T-helper 1 cell treated with Interleukin-12 subunit alpha and Interleukin-12 subunit beta and Interleukin-4 antibody, amounts not matched to agents 30 μg/mL and 1 μg/mL, for 36 hours (primary cell): ENCODE measurements at regions not wholly inside any gene's neighbourhood (a gene's known extent, or its start where the extent isn't known, plus 50 kb on each side); places are given as distances from the start of the nearest gene placed in this dataset.

Source experiments
- H3K27ac Mint-ChIP-seq: one replicate; pipeline ENCODE4 v1.8.0; 2021; ENCODE audit warnings: mild to moderate bottlenecking, mixed read lengths
- H3K27me3 Mint-ChIP-seq: one replicate; pipeline ENCODE4 v1.8.0; 2021; ENCODE audit warnings: low read depth, mixed read lengths
- H3K36me3 Mint-ChIP-seq: one replicate; pipeline ENCODE4 v1.8.0; 2021; ENCODE audit warnings: low read depth, mixed read lengths
- H3K4me1 Mint-ChIP-seq: one replicate; pipeline ENCODE4 v1.8.0; 2021; ENCODE audit warnings: low read depth, mixed read lengths
- H3K4me3 Mint-ChIP-seq: one replicate; pipeline ENCODE4 v1.8.0; 2021; ENCODE audit warnings: mild to moderate bottlenecking, moderate library complexity, mixed read lengths
- H3K9me3 Mint-ChIP-seq: one replicate; pipeline ENCODE4 v1.8.0; 2021; ENCODE audit warnings: mixed read lengths

GRCh38 chr14:58776516-58776915, 138.8 kb downstream of the DACT1 start:
- H3K27ac Mint-ChIP-seq: no peak overlapping the region
- H3K4me1 Mint-ChIP-seq: no peaks in the 10 kb centered on the region
- H3K9me3 Mint-ChIP-seq: no peaks in the 10 kb centered on the region
- H3K27me3 Mint-ChIP-seq: peaks cover 3% of the 10 kb centered on the region
- no peaks in the 10 kb centered on the region for H3K36me3 Mint-ChIP-seq
- no peak overlapping the region for H3K4me3 Mint-ChIP-seq

DNA sequence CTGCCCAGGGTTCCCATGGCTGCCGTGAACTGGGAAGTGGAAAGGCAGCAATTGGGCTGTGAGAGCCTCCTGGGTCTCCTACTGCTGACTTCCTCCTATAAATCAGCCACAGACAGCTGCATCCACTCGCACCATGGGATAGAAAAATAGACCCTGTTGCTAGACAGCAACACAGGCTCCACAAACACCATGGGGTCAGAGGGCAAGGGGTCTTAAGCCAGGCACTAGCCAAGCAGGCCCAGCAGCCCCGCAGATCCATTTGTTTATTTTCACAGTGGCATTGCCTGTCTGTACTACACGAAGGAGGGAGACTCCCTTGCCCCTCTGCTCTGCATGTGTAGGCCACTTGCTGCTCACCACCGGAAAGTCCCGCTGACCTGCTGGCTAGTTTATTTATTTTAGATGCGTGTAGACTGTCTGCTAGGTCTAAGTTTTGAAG, 139.8 kb downstream of the DACT1 start:
- no peaks in the 10 kb centered on the region for H3K9me3 Mint-ChIP-seq
- H3K4me3 Mint-ChIP-seq: no peak overlapping the region
- H3K27ac Mint-ChIP-seq: no peak overlapping the region
- H3K4me1 Mint-ChIP-seq: no peaks in the 10 kb centered on the region
- peaks cover 3% of the 10 kb centered on the region for H3K27me3 Mint-ChIP-seq
- no peaks in the 10 kb centered on the region for H3K36me3 Mint-ChIP-seq

GRCh38 chr14:58778202-58778601, 140.4 kb downstream of the DACT1 start:
- Mint-ChIP-seq H3K9me3 (no peaks in the 10 kb centered on the region), H3K27me3 (peaks cover 3% of the 10 kb centered on the region), H3K36me3 (no peaks in the 10 kb centered on the region), H3K4me1 (no peaks in the 10 kb centered on the region), H3K4me3 (no peak overlapping the region), H3K27ac (no peak overlapping the region)

DNA sequence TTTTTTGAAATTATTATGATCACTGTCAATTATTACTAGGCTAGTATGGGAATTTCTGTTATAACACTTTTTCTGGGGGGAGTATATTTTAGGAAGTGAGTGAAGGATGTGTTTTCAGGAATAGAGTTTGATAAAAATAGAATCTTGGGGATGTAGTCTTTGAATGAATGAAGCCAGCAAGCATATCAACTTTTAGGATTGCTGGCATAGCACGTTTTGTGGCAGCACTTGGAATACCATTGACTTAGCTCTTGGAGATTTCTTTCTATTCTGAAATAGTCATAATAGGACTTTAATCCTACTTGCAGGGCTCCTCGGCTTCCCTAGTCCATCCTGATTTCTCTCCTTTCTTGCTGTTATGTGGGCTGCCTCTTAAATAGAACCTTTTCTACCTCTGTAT, 141.6 kb downstream of the DACT1 start:
- no peak overlapping the region for H3K4me3 Mint-ChIP-seq
- peaks cover 3% of the 10 kb centered on the region for H3K27me3 Mint-ChIP-seq
- no peaks in the 10 kb centered on the region for H3K4me1 Mint-ChIP-seq
- H3K36me3 Mint-ChIP-seq: no peaks in the 10 kb centered on the region
- no peaks in the 10 kb centered on the region for H3K9me3 Mint-ChIP-seq
- no peak overlapping the region for H3K27ac Mint-ChIP-seq

GRCh38 chr14:58780185-58780584, 142.4 kb downstream of the DACT1 start:
- Mint-ChIP-seq H3K9me3 (no peaks in the 10 kb centered on the region), H3K27ac (no peak overlapping the region), H3K4me1 (no peaks in the 10 kb centered on the region), H3K4me3 (no peak overlapping the region), H3K27me3 (peaks cover 3% of the 10 kb centered on the region), H3K36me3 (no peaks in the 10 kb centered on the region)

DNA sequence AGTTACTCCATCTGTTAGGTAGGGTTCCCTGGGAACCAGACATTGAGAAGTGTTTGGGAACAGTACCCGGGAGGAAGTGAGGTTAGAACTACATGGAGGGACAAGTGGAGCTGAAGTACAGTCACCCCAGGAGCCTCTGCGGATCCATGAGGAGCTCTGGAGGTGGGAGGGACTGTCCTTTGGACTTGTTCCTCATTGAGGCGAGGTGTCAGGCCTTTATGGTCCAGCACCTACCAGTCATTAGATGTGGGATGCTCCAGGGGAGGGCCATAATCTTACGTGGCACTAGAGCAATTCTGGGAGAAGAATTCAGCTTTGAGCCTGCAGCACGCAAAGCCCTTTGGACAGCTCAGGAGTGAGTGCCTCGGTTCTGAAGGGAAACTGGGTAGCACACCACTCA, 142.8 kb downstream of the DACT1 start:
- H3K27me3 Mint-ChIP-seq: peaks cover 3% of the 10 kb centered on the region
- H3K27ac Mint-ChIP-seq: no peak overlapping the region
- H3K9me3 Mint-ChIP-seq: no peaks in the 10 kb centered on the region
- no peaks in the 10 kb centered on the region for H3K36me3 Mint-ChIP-seq
- no peak overlapping the region for H3K4me3 Mint-ChIP-seq
- H3K4me1 Mint-ChIP-seq: no peaks in the 10 kb centered on the region

GRCh38 chr14:58782011-58782410, 144.2 kb downstream of the DACT1 start:
- Mint-ChIP-seq H3K4me1 (no peaks in the 10 kb centered on the region), H3K36me3 (no peaks in the 10 kb centered on the region), H3K27me3 (peaks cover 3% of the 10 kb centered on the region), H3K9me3 (no peaks in the 10 kb centered on the region), H3K27ac (no peak overlapping the region), H3K4me3 (no peak overlapping the region)

DNA sequence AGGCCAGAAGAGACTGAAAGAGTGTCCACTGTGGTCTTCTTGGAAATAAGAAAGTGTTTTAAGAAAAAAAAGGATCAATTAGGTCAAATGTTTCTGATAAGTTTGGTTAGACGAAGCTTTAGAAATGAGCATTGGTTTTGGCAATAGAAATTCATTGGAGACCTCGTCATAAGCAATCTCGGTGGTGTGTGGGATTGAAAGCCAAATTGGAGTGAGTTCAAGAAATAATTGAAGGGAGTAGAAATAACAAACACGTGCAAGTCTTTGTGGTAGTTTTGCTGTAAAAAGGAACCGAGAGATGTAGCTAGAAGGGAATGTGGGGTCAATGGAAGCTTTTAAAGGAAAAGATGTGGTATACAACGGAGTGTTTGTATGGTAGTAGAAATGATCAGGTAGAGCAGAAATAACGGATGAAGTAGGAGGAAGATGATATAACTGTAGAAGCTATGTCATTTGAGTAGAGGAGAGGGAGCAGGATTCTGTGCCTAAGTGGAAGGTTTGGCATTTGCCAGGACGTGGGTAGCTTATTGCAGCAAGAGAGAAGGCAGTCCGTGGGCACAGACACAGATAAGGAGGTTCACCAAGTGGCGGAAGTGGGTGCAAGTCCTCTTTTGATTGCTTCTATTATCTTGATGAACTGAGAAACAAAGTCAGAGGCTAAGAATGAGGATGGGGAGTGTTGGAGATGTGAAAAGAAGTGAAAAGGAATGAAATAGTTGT, 146.2 kb downstream of the DACT1 start:
- Mint-ChIP-seq H3K9me3 (no peaks in the 10 kb centered on the region), H3K27ac (no peak overlapping the region), H3K4me3 (no peak overlapping the region), H3K4me1 (no peaks in the 10 kb centered on the region), H3K36me3 (no peaks in the 10 kb centered on the region), H3K27me3 (peaks cover 3% of the 10 kb centered on the region)

DNA sequence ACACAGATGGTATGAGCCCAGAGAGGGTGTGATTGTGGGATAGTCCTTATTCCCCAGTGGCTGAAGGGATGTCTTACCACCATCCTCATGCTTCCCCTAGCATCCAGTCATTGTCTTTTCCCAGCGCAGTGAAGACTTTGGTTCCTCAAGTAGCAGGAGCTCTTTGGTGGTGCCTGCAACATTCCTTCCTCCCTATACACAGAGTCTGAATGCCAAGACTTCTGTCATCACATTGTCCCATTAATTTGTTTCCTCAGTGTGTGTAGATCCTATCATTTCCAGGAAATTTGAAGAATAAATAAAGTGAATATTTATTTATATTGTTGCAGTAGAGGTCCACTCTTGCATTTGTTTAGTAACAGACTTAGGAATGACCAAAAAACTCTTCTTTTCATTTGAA, 147.2 kb downstream of the DACT1 start:
- Mint-ChIP-seq H3K27ac (no peak overlapping the region), H3K9me3 (no peaks in the 10 kb centered on the region), H3K4me1 (no peaks in the 10 kb centered on the region), H3K4me3 (no peak overlapping the region), H3K36me3 (no peaks in the 10 kb centered on the region), H3K27me3 (peaks cover 3% of the 10 kb centered on the region)

- no peak overlapping the region for H3K27ac Mint-ChIP-seq
- no peaks in the 10 kb centered on the region for H3K9me3 Mint-ChIP-seq
- H3K4me3 Mint-ChIP-seq: no peak overlapping the region
- H3K27me3 Mint-ChIP-seq: peaks cover 3% of the 10 kb centered on the region
- no peaks in the 10 kb centered on the region for H3K4me1 Mint-ChIP-seq
- H3K36me3 Mint-ChIP-seq: no peaks in the 10 kb centered on the region
Observed at GRCh38 chr14:58785701-58786100, 147.9 kb downstream of the DACT1 start.

- H3K36me3 Mint-ChIP-seq: no peaks in the 10 kb centered on the region
- H3K27ac Mint-ChIP-seq: no peak overlapping the region
Observed at GRCh38 chr14:58787592-58787991, 149.8 kb downstream of the DACT1 start.

GRCh38 chr14:58788655-58789503, 151.1 kb downstream of the DACT1 start:
- Mint-ChIP-seq H3K4me3 (no peak overlapping the region), H3K9me3 (no peaks in the 10 kb centered on the region), H3K4me1 (no peaks in the 10 kb centered on the region), H3K27me3 (peaks cover 3% of the 10 kb centered on the region), H3K36me3 (no peaks in the 10 kb centered on the region), H3K27ac (no peak overlapping the region)

More at GRCh38 chr14:58787592-58787991, 149.8 kb downstream of the DACT1 start:
- Mint-ChIP-seq H3K9me3 (no peaks in the 10 kb centered on the region), H3K4me1 (no peaks in the 10 kb centered on the region), H3K4me3 (no peak overlapping the region), H3K27me3 (peaks cover 3% of the 10 kb centered on the region)

- Mint-ChIP-seq H3K27ac (no peak overlapping the region), H3K36me3 (no peaks in the 10 kb centered on the region), H3K4me1 (no peaks in the 10 kb centered on the region), H3K4me3 (no peak overlapping the region), H3K9me3 (no peaks in the 10 kb centered on the region), H3K27me3 (peaks cover 3% of the 10 kb centered on the region)
Observed at GRCh38 chr14:58789736-58790135, 152.0 kb downstream of the DACT1 start.

DNA sequence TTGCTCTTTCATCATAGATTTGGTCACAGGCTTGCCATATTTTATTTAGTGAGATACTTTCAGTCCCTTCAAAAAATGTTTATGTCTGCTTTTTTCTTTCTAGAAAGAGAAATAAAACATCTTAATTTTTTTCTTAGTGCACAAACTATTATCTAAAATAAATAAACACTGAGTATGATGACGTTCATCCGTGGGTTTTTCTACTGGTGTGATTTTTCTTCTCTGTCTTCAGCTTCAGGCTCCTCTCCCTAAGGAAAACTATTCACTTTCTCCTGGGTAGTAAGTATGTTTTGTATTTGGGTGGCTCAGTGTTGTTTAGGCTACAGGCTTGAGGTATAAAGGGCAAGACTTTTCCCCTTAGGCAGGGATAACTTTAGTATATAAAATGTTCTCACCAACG, 154.7 kb downstream of the DACT1 start:
- H3K27ac Mint-ChIP-seq: no peak overlapping the region

GRCh38 chr14:58793131-58793740, 155.5 kb downstream of the DACT1 start:
- Mint-ChIP-seq H3K27ac (no peak overlapping the region), H3K9me3 (no peaks in the 10 kb centered on the region), H3K36me3 (no peaks in the 10 kb centered on the region), H3K4me3 (no peak overlapping the region), H3K27me3 (peaks cover 8% of the 10 kb centered on the region), H3K4me1 (no peaks in the 10 kb centered on the region)

More for the DNA sequence above, 154.7 kb downstream of the DACT1 start:
- no peaks in the 10 kb centered on the region for H3K4me1 Mint-ChIP-seq
- no peaks in the 10 kb centered on the region for H3K9me3 Mint-ChIP-seq
- no peak overlapping the region for H3K4me3 Mint-ChIP-seq
- no peaks in the 10 kb centered on the region for H3K36me3 Mint-ChIP-seq
- peaks cover 5% of the 10 kb centered on the region for H3K27me3 Mint-ChIP-seq
